GM19351 (cell line): ENCODE measurements at regions not wholly inside any gene's neighbourhood (a gene's known extent, or its start where the extent isn't known, plus 50 kb on each side); places are given as distances from the start of the nearest gene placed in this dataset.
A peak's percentile ranks its signal among the peaks of the same experiment; 100 is the strongest.

Source experiments
- ATAC-seq: cut with Tn5 transposase; IDR thresholded peaks from one replicate; pipeline ENCODE4 v1.9.1; 2021; ENCODE audit warnings: mild to moderate bottlenecking, moderate library complexity; ENCODE audit not compliant: unreplicated experiment

DNA sequence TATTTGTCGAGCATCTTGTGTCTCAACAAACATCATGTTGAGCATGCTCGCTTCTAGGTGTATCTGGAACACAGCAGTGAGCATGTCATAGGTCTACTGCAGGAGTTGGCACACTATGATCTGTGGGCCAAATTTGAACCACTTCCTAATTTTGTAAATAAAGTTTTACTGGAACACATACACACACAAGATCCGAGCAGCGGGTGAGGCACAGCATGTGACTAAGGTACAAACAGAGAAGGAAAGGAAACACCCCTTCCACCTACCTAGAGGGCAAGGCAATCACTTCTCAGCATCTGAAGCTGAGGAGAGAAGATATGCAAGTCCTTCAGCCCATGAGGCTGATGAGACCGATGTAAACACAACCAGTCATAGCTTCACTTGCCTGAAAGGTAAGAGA, 200.4 kb downstream of the MED10 start:
- ATAC-seq, result no peak

GRCh38 chr5:6176102-6176693, 202.1 kb downstream of the MED10 start:
- ATAC-seq, result no peak

DNA sequence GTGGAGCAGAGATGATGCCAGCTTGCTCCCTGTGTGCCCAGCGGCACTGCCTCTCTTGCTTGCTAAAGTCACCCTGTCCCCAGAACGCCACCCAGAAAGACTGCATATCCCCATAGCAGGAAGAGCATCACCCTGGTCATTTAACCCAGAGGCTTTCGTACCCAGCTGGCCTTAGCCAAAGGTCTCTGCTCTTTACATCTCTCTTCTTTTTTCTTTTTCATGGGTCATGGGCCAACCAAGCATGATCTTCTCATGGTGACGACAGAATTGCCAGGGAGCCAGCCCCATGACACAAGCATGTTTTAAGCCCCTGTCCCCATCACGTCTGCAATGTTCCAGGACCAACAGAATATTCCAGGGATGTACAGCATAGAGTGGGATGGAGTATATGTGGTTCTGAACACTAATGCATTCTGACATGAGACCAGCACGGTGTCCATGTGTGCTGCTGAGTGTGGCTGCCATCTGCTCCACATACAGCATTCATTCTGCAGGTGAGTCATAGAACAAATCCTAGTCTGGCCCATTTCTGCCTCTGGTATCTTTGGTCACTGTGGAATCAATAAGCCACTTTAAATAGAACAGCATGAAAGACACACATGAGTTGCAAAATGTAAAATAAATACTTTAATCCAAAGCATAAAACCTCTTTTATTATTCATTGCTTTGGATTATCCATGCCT, 203.0 kb downstream of the MED10 start:
- no peak for ATAC-seq

- ATAC-seq, result no peak
Observed at GRCh38 chr5:6169660-6170059, 208.7 kb downstream of the MED10 start.

- ATAC-seq, result no peak
Observed at GRCh38 chr5:6166698-6167394, 211.5 kb downstream of the MED10 start.

- ATAC-seq, result no peak
Observed at GRCh38 chr5:6163913-6164312, 214.4 kb downstream of the MED10 start.

DNA sequence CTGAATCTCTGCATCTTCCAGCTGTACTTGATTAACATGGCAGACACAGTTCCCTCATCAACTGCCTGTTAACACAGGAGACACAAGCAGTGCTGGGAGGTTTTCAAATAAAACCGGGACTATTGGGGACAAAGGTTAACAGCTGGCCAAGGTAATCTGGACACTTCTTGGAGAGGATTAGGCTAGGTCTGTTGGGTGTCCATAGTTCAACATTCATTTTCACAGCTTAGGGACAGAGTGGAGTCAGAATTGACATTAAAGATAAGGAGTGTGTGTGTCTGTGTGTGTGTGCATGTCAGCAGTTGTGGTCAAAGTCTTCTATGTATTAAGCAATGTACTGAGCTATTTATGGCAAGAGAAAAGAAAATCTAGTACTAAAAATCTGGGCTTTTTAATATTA, 216.2 kb downstream of the MED10 start:
- ATAC-seq, result no peak

GRCh38 chr5:6161257-6161656, 217.1 kb downstream of the MED10 start:
- no peak for ATAC-seq

GRCh38 chr5:6159832-6160430, 218.4 kb downstream of the MED10 start:
- no peak for ATAC-seq

- ATAC-seq, result no peak
Observed at GRCh38 chr5:6158974-6159831, 219.1 kb downstream of the MED10 start.

GRCh38 chr5:6154216-6154615, 224.1 kb downstream of the MED10 start:
- ATAC-seq, result no peak

DNA sequence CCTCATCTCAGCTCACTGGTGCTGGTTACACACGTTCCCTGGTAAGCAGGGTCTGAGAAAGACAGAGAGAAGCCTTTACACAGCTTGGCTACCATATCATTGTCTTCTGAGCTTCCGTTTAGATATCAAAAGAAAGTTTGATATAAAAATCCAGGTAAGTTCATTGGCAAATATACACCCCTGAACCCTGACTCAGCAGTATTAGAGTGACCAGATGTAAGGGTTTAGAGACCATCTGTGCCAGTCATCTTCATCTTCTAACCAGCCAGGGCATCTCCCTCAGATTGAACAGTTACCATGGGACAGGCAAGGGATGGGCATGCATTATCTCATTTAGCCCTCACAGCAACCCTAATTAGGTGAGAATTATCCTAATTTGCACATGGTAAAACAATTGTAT, 232.1 kb downstream of the MED10 start:
- ATAC-seq, result no peak

DNA sequence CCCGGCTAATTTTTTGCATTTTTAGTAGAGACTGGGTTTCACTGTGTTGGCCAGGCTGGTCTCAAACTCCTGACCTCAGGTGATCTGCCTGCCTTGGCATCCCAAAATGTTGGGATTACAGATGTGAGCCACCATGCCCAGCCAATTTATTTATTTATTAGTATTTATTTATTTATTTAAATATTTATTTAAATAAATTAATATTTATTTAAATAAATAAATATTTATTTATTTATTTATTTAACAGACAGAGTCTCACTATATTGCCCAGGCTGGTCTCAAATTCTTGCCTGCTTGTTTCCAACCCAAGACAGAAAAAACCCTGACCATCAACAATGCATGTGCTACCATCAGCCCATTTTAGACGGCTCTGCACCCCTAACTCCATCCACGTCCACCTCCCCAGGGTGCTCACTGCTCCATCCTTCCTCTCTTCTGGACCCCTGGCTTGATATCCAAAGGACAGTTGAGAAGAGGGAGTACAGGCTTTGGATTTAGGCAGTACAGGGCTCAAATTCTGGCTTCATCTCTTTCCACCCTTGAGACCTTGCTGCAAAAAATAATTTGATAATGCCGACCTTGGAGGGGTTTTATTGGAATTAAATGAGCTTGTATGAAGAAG, 232.6 kb downstream of the MED10 start:
- ATAC-seq, result no peak

DNA sequence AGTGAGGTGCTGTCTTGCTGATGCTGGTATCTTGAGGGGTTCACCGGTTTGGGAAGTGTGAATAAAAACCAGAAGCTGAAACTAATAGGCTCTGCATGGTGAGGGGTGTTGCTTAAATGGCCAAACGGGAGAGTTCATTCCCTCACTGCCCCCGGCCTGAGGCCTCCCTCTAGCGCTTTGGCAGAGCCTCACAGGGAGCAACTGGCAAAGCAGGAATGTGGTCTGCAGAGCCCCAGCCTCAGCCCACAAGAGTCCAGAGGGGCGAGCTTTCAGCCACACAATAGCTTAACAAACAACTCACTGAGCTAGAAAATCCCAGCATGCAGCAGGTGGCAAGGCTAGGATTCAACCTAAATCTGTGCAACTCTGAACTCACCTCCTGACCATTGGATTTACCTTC, 234.8 kb downstream of the MED10 start:
- ATAC-seq, result no peak

DNA sequence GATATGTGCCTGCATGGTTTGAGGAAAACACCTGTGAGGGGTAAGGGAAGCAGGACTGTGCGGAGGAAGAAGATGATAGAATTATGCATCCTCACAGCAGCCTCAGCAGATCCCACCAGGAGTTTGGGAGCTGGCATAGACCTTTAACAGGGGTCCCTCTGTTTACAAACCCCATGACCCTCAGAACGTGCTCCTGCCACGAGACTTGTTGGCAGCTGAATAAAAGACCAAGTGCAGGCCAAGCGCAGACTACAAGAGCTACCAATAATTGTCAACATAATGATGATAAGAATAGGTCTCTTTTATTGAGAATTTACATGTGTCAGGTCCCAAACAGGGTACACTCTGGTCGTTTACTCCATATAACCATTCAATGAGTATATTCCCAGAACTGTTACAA, 236.0 kb downstream of the MED10 start:
- ATAC-seq, result no peak

DNA sequence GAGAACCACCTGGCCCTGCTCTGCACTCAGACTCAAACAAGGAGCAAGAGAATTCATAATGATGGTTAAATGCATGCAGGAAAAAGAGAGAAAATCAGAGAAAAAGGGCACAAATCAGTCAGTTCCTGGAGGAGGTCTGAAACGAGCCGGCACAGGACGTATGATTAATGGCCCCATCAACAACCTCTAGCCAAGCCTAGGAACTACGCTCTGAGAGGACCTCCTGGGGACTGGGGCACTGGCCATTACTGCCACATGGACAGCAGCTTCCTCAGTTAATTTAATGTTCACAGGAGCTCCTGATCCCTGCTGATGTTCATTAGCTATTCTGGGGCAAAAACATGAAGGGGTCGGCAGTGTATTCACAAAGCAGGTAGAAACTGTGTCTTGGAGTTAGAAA, 238.1 kb downstream of the MED10 start:
- no peak for ATAC-seq

DNA sequence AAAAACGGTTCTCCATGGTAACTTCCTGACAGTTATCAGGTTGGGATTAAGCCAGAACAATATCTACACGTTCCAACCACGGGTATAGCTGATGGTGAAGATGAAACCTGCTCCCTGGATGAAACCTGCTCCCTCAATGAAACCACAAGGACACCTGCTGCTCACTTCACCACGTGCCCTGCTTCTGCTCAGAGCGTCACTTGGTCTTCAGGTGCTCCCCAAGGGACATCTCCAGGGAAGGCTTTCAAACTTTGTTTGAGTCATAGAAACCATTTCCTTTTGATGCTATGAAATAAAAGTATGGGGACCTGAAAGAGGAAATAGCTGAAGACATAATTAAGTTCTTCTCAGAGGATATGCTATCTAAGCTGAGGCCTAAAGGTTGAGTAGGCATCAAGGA, 242.4 kb downstream of the MED10 start:
- peak; percentile 63 for ATAC-seq

DNA sequence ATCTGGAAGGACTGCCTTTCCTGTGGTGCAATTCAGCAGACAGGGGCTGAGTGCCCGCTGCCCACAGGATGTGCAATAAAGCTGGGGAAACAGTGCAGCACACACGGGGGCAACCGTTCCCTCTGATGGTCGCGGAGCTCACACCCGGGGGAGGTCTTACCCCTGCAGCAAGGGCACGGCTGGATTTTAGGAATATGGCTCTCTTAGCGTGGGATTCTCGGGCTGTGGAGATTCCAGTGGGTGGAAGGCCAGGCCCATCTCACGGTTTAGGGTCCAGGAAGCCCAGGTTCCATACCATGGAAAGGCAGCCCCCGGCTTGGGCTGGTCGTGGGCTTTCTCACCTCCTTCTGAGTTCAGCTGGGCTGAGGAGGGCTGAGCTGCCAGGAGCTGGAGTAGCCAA, 244.1 kb downstream of the MED10 start:
- no peak for ATAC-seq

- ATAC-seq, result no peak
Observed at GRCh38 chr5:6125781-6126180, 252.6 kb downstream of the MED10 start.

GRCh38 chr5:6118691-6119090, 259.7 kb downstream of the MED10 start:
- no peak for ATAC-seq

- no peak for ATAC-seq
Observed at GRCh38 chr5:6117212-6117611, 261.1 kb downstream of the MED10 start.
